ENCODE measurements at regions not wholly inside any gene's neighbourhood (a gene's known extent, or its start where the extent isn't known, plus 50 kb on each side); places are given as distances from the start of the nearest gene placed in this dataset.

DNA sequence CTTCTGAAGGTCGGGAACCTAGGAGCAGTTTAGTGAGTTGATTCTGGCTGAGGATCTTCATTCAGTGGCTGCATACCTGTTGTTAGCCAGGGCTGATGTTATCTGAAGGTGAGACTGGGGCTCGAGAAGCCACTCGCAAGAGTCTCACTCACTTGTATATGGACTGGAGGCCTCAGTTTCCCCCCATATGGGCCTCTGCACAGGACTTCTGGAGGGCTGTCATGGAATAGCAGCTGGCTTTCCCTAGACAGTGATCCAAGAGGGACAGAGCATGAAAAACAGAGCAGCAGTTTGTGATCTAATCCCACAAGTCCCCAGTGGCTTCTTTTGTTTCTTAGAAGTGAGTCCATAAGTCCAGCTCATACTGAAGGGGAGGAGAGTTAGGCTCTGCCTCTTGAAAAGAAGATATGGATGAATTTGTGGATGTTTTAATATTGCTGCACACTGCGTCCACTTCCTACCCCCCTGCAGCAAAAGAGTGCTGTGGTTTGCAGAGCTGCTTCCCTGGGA lies 623.4 kb downstream of the CDH26 start:
- intact Hi-C loops (cut with DNase I) = no loop called here
- Histone ChIP-seq H3K36me3 (ENCODE audit: control insufficient read depth in 1 of 2, insufficient read depth in 2 of 2, low read length in 1 of 2) (no peaks in the 10 kb centered on the region), H3K27ac (ENCODE audit: low read depth in 1 of 2, low read length in 2 of 2) (no peak overlapping the region), H3K9me3 (ENCODE audit: control insufficient read depth, low read length) (no peaks in the 10 kb centered on the region), H3K27me3 (ENCODE audit: control insufficient read depth in 1 of 2, insufficient read depth in 2 of 2, low read length in 1 of 2) (no peaks in the 10 kb centered on the region), H3K4me1 (ENCODE audit: control insufficient read depth in 1 of 2, insufficient read depth in 2 of 2, low read length in 2 of 2) (no peaks in the 10 kb centered on the region), H3K4me3 (ENCODE audit: low read length in 2 of 2) (no peak overlapping the region)
- ATAC-seq (ENCODE audit: low FRiP score) (no peak), DNase-seq (no peak)
- 72 to 76% methylated on average over 4 of the region's 4 CpGs for WGBS, 2 donors

- Histone ChIP-seq H3K9me3 (ENCODE audit: control insufficient read depth, low read length) (no peaks in the 10 kb centered on the region), H3K4me1 (ENCODE audit: control insufficient read depth in 1 of 2, insufficient read depth in 2 of 2, low read length in 2 of 2) (no peaks in the 10 kb centered on the region), H3K27me3 (ENCODE audit: control insufficient read depth in 1 of 2, insufficient read depth in 2 of 2, low read length in 1 of 2) (no peaks in the 10 kb centered on the region), H3K27ac (ENCODE audit: low read depth in 1 of 2, low read length in 2 of 2) (no peak overlapping the region), H3K4me3 (ENCODE audit: low read length in 2 of 2) (no peak overlapping the region), H3K36me3 (ENCODE audit: control insufficient read depth in 1 of 2, insufficient read depth in 2 of 2, low read length in 1 of 2) (no peaks in the 10 kb centered on the region)
- ATAC-seq (ENCODE audit: low FRiP score) (no peak), DNase-seq (no peak)
- WGBS, 2 donors = 74 to 90% methylated on average over 2 of the region's 2 CpGs
- intact Hi-C loops (cut with DNase I) = no loop called here
These were observed 625.5 kb downstream of the CDH26 start for GRCh38 chr20:60583741-60584140.

- H3K4me1 ChIP-seq (ENCODE audit: control insufficient read depth in 1 of 2, insufficient read depth in 2 of 2, low read length in 2 of 2) = no peaks in the 10 kb centered on the region
- H3K27ac ChIP-seq (ENCODE audit: low read depth in 1 of 2, low read length in 2 of 2) = no peak overlapping the region
- peaks cover 1% of the 10 kb centered on the region for H3K9me3 ChIP-seq (ENCODE audit: control insufficient read depth, low read length)
- DNase-seq (no peak), ATAC-seq (ENCODE audit: low FRiP score) (no peak)
- no peaks in the 10 kb centered on the region for H3K27me3 ChIP-seq (ENCODE audit: control insufficient read depth in 1 of 2, insufficient read depth in 2 of 2, low read length in 1 of 2)
- intact Hi-C loops (cut with DNase I) = no loop called here
- H3K4me3 ChIP-seq (ENCODE audit: low read length in 2 of 2) = no peak overlapping the region
- no peaks in the 10 kb centered on the region for H3K36me3 ChIP-seq (ENCODE audit: control insufficient read depth in 1 of 2, insufficient read depth in 2 of 2, low read length in 1 of 2)
- WGBS, 2 donors = 64 to 66% methylated on average over 4 of the region's 4 CpGs
These were observed 626.0 kb downstream of the CDH26 start for GRCh38 chr20:60584221-60584620.

GRCh38 chr20:60585651-60586050 lies 627.4 kb downstream of the CDH26 start:
- no peak for ATAC-seq (ENCODE audit: low FRiP score)
- no peak overlapping the region for H3K27ac ChIP-seq (ENCODE audit: low read depth in 1 of 2, low read length in 2 of 2)
- no peak overlapping the region for H3K4me3 ChIP-seq (ENCODE audit: low read length in 2 of 2)
- intact Hi-C loops (cut with DNase I) = no loop called here
- peaks cover 1% of the 10 kb centered on the region for H3K9me3 ChIP-seq (ENCODE audit: control insufficient read depth, low read length)
- no peaks in the 10 kb centered on the region for H3K27me3 ChIP-seq (ENCODE audit: control insufficient read depth in 1 of 2, insufficient read depth in 2 of 2, low read length in 1 of 2)
- WGBS, 2 donors = 54 to 57% methylated on average over 4 of the region's 4 CpGs
- no peaks in the 10 kb centered on the region for H3K36me3 ChIP-seq (ENCODE audit: control insufficient read depth in 1 of 2, insufficient read depth in 2 of 2, low read length in 1 of 2)
- DNase-seq = no peak
- H3K4me1 ChIP-seq (ENCODE audit: control insufficient read depth in 1 of 2, insufficient read depth in 2 of 2, low read length in 2 of 2) = no peaks in the 10 kb centered on the region

GRCh38 chr20:60586269-60587050 lies 628.2 kb downstream of the CDH26 start:
- peaks cover 0 to 2% of the 10 kb centered on the region in 2 donors for H3K27me3 ChIP-seq (ENCODE audit: control insufficient read depth in 1 of 2, insufficient read depth in 2 of 2, low read length in 1 of 2)
- intact Hi-C loops (cut with DNase I) = no loop called here
- no peaks in the 10 kb centered on the region for H3K36me3 ChIP-seq (ENCODE audit: control insufficient read depth in 1 of 2, insufficient read depth in 2 of 2, low read length in 1 of 2)
- ATAC-seq (ENCODE audit: low FRiP score) = peak; percentile 28
- peaks cover 1% of the 10 kb centered on the region for H3K9me3 ChIP-seq (ENCODE audit: control insufficient read depth, low read length)
- no peak overlapping the region for H3K4me3 ChIP-seq (ENCODE audit: low read length in 2 of 2)
- no peaks in the 10 kb centered on the region for H3K4me1 ChIP-seq (ENCODE audit: control insufficient read depth in 1 of 2, insufficient read depth in 2 of 2, low read length in 2 of 2)
- 39% methylated on average over 11 of the region's 11 CpGs for WGBS, 2 donors
- DNase-seq = no peak
- H3K27ac ChIP-seq (ENCODE audit: low read depth in 1 of 2, low read length in 2 of 2) = no peak overlapping the region

DNA sequence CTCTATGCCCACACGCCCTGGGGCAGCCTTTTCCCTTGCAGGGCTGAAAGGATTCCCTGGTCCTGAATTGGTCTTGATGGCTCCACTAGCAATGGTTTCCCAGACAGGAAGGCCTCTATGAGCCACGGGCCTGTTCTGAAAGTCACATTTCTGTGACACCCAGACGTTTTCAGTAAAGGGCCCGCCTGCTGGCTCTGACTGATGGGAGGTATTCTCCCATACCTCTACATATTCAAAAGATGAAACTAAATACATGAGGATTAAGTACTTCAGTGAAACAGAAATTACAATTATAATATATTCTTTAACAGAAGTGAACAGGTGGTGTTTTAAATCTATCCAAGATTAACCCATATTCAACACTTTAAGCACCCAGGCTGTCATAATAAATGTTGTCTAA lies 629.8 kb downstream of the CDH26 start:
- Histone ChIP-seq H3K36me3 (ENCODE audit: control insufficient read depth in 1 of 2, insufficient read depth in 2 of 2, low read length in 1 of 2) (no peaks in the 10 kb centered on the region), H3K4me1 (ENCODE audit: control insufficient read depth in 1 of 2, insufficient read depth in 2 of 2, low read length in 2 of 2) (no peaks in the 10 kb centered on the region), H3K27ac (ENCODE audit: low read depth in 1 of 2, low read length in 2 of 2) (no peak overlapping the region), H3K27me3 (ENCODE audit: control insufficient read depth in 1 of 2, insufficient read depth in 2 of 2, low read length in 1 of 2) (peaks cover 0 to 2% of the 10 kb centered on the region in 2 donors), H3K4me3 (ENCODE audit: low read length in 2 of 2) (no peak overlapping the region), H3K9me3 (ENCODE audit: control insufficient read depth, low read length) (peaks cover 1% of the 10 kb centered on the region)
- ATAC-seq (ENCODE audit: low FRiP score) = no peak
- intact Hi-C loops (cut with DNase I) = no loop called here
- DNase-seq = no peak
- 77% methylated on average over 4 of the region's 4 CpGs for WGBS, 2 donors

DNA sequence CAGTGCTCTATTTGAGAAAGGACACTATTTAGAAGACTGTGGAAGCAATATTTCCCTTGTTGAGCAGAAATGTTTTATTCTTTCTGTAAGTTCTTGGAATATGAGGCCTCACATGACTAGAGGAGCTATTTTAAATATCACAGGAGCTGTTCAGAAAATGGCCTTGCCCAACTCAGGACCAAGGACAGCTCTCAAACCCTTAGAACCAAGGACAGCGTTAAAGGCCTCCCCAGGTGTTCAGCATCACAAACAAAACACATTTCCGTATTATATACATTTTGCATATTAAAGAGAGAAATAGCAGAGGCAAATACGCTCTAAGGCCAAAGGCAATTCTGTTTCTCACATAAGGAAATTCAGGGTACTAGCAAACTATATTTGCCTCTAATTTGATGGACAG lies 631.4 kb downstream of the CDH26 start:
- Histone ChIP-seq H3K4me3 (ENCODE audit: low read length in 2 of 2) (no peak overlapping the region), H3K27ac (ENCODE audit: low read depth in 1 of 2, low read length in 2 of 2) (no peak overlapping the region), H3K36me3 (ENCODE audit: control insufficient read depth in 1 of 2, insufficient read depth in 2 of 2, low read length in 1 of 2) (no peaks in the 10 kb centered on the region), H3K4me1 (ENCODE audit: control insufficient read depth in 1 of 2, insufficient read depth in 2 of 2, low read length in 2 of 2) (no peaks in the 10 kb centered on the region), H3K9me3 (ENCODE audit: control insufficient read depth, low read length) (peaks cover 1% of the 10 kb centered on the region), H3K27me3 (ENCODE audit: control insufficient read depth in 1 of 2, insufficient read depth in 2 of 2, low read length in 1 of 2) (peaks cover 0 to 2% of the 10 kb centered on the region in 2 donors)
- 7 to 11% methylated on average over 3 of the region's 3 CpGs for WGBS, 2 donors
- intact Hi-C loops (cut with DNase I) = no loop called here
- ATAC-seq (ENCODE audit: low FRiP score) = no peak
- DNase-seq = no peak

- Histone ChIP-seq H3K4me3 (ENCODE audit: low read length in 2 of 2) (no peak overlapping the region), H3K4me1 (ENCODE audit: control insufficient read depth in 1 of 2, insufficient read depth in 2 of 2, low read length in 2 of 2) (no peaks in the 10 kb centered on the region), H3K9me3 (ENCODE audit: control insufficient read depth, low read length) (peaks cover 1% of the 10 kb centered on the region), H3K27ac (ENCODE audit: low read depth in 1 of 2, low read length in 2 of 2) (no peak overlapping the region), H3K36me3 (ENCODE audit: control insufficient read depth in 1 of 2, insufficient read depth in 2 of 2, low read length in 1 of 2) (no peaks in the 10 kb centered on the region), H3K27me3 (ENCODE audit: control insufficient read depth in 1 of 2, insufficient read depth in 2 of 2, low read length in 1 of 2) (peaks cover 0 to 2% of the 10 kb centered on the region in 2 donors)
- DNase-seq = no peak
- intact Hi-C loops (cut with DNase I) = no loop called here
- 63 to 64% methylated on average over 6 of the region's 6 CpGs for WGBS, 2 donors
- ATAC-seq (ENCODE audit: low FRiP score) = no peak
These were observed 633.1 kb downstream of the CDH26 start for GRCh38 chr20:60591172-60591799.

DNA sequence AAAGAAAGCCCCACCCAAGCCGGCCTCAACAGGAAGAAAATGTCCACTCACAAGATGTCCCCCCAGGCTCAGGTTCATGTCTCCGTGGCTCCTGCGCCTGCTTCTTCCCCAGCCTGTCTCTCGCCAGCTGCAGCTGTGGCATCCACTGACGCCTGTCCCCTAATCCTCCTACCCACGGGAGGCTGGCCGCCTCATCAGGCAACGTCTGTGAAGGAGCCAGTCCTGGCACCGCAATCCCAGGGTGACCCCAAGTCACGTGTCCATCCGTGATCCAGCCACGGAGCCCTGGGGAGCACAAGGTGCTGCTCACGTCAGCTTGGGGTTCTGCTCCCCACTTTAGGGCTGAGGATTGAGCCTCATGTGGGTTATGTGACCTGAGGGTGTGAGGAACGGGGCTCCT lies 640.3 kb downstream of the CDH26 start:
- ATAC-seq (ENCODE audit: low FRiP score) (no peak), DNase-seq (no peak)
- no peaks in the 10 kb centered on the region for H3K36me3 ChIP-seq (ENCODE audit: control insufficient read depth in 1 of 2, insufficient read depth in 2 of 2, low read length in 1 of 2)
- H3K27me3 ChIP-seq (ENCODE audit: control insufficient read depth in 1 of 2, insufficient read depth in 2 of 2, low read length in 1 of 2) = no peaks in the 10 kb centered on the region
- no peaks in the 10 kb centered on the region for H3K4me1 ChIP-seq (ENCODE audit: control insufficient read depth in 1 of 2, insufficient read depth in 2 of 2, low read length in 2 of 2)
- intact Hi-C loops (cut with DNase I) = no loop called here
- WGBS, 2 donors = 82 to 85% methylated on average over 14 of the region's 14 CpGs
- no peak overlapping the region for H3K4me3 ChIP-seq (ENCODE audit: low read length in 2 of 2)
- no peaks in the 10 kb centered on the region for H3K9me3 ChIP-seq (ENCODE audit: control insufficient read depth, low read length)
- no peak overlapping the region for H3K27ac ChIP-seq (ENCODE audit: low read depth in 1 of 2, low read length in 2 of 2)
